Activated CD4-positive, CD25-positive, alpha-beta regulatory T cell treated with anti-CD3 and anti-CD28 coated beads, Interleukin-2, amount 50 U/mL, for 24 hours (primary cell): ENCODE measurements at regions not wholly inside any gene's neighbourhood (a gene's known extent, or its start where the extent isn't known, plus 50 kb on each side); places are given as distances from the start of the nearest gene placed in this dataset.
A peak's percentile ranks its signal among the peaks of the same experiment; 100 is the strongest.
"Not testable (repeated sequence)": the region's sequence is repeated elsewhere in the genome, so short reads cannot be mapped to it uniquely, and the experiment has no call there.

Experiments used
- ATAC-seq, 2 donors: fragments of 150-1000 bp; cut with Tn5 transposase; one replicate each; pipeline ENCODE4 v1.10.0; 2021; ENCODE audit warnings: mild to moderate bottlenecking in 1 of 2, moderate library complexity in 1 of 2

GRCh38 chr5:90338712-90339372 is 70.7 kb downstream of the CETN3 start:
- ATAC-seq, result peak in 1 of 2 donors; percentile 38

DNA sequence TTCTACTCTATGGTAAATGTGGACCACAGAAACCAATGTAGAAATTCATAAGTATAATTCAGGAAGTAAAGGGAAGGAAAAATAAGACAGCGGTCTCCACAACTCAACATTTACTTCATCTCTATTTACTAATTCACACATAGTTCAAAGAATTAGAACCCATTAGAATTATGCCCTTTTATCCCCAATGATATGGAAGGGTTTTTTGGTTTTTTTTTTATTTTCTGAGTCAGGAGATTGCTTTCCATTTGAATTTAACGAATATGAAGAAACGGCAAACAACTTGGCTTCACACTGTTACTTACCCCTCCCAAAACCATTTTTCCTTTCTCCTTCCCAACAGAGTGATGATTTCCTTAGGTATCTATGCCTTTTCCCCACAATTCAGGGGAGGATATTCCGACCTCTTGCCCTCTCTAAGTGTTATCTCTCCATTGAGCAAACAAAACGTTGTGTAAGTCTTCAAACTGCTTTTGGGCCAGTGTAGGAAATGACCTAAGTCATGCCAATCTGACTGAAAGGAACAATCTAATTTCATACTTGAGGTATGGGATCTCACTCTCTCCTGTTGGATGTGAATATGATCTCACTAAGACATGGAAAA is 72.0 kb downstream of the CETN3 start:
- no peak for ATAC-seq

- ATAC-seq, result no peak
These were observed 72.8 kb downstream of the CETN3 start for GRCh38 chr5:90336752-90337151.

GRCh38 chr5:90334741-90335140 is 74.8 kb downstream of the CETN3 start:
- no peak for ATAC-seq

GRCh38 chr5:90329911-90330310 is 79.6 kb downstream of the CETN3 start:
- no peak for ATAC-seq

DNA sequence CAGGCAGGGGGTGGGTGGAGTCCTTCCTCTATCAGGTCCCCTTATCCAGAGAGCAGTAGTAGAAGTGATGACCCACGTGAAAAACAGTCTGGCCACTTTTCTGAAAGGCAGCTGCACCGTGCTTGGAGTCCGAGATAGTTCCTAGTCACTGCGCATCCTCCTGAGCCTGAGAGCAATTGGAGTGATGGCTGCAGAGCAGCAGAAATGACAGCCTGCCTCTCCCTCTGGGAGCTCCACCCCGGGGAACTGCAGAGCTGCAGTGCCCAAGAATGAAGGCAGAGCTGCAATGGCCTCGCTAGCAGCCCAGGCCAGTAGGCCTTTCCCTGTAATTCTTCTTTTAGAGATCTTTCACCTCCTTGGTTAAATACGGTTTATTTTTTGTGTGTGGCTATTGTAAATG is 82.6 kb downstream of the CETN3 start:
- no peak for ATAC-seq

GRCh38 chr5:90325093-90325492 is 84.5 kb downstream of the CETN3 start:
- no peak for ATAC-seq

- ATAC-seq, result not testable (repeated sequence)
These were observed 89.2 kb downstream of the CETN3 start for GRCh38 chr5:90320348-90320747.

DNA sequence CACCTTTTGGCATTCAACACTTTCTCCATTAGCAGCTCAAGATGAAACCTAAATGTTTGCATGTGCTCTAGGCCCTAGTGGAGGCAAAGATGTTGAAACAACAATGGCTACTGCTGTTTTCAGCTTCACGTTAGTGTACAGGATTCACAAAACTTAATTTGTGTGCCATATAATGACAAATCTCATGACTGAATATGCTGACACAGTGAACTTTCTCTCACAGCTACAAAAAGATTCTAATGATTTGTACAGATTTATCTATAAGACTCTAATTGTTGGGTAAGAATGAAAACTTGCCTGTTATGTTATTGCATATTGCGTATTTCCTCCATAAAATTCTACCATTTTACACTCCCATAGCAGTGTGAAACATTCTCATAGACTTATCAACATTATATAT is 97.5 kb downstream of the CETN3 start:
- ATAC-seq, result no peak

DNA sequence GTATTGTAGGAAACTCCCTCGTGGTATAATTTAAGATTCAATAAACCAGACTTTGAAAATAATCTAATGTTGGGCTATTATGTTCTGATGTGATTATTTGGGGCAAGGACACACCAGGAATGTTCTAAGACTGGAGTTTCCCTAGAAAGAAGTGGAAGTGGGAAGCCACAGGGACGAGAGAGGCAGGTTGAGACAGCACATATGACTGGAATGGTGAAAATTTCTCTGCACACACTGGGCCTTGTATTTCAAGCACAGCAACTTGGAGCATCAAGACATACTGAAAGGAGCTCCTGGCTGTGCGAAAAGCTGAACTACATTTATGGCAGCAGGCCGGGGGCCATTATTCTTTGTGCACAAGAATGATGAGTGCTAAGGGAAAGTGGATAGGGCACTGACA is 98.2 kb downstream of the CETN3 start:
- no peak for ATAC-seq

DNA sequence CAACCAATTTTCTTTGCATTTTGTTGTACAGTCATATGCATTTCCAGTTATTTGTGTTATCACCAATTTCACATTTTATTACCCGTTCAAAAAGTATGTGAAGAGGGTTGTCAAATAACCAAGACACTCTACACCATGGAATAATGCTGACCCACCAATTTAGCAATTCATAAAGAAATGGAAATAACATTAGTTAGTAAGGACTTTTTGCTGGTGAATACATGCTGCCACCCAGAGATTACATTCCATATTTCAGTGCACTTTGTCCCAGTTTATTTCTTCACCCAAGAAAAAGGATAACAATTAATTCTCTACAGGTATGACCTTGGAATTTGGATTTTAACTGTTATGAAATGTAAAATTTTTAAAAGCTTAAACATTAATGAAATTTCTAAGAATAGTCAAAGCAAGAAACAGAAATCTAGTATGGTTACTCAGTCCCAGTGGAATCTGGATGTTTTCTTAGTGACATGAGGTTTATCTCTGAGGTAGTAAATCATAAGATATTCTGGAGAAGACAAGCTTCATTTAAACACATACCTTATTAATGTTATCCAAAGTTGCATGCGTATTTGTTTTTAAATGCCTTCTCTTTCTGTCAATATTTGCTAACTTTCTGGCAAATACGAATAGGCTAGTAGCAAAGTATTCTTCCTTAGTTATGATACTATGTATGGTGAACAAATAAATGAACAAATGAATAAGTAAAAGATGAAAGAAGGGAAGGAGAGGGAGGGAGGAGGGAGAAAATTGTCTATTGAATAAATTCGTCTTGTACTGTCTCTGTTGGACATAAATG is 100.6 kb downstream of the CETN3 start:
- ATAC-seq, result no peak

- no peak for ATAC-seq
These were observed 101.8 kb downstream of the CETN3 start for GRCh38 chr5:90307782-90308181.

DNA sequence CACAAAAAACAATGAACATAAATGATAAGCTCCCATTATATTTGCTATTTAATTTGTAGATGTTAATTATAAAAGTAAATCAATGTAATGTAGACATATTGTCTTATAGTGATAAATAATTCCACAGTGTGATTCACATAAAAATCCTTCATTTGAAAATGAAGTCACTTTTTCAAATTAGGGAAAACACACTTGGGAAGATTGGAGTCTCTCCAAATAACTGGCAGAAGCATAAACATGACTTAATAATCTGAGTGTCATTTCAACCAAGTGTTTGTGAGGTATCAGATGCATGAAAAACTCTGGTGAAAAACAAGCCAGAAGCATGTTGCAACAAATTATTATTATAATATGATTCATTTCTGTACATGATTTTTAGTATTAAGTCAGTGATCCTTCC is 102.2 kb downstream of the CETN3 start:
- no peak for ATAC-seq

GRCh38 chr5:90306613-90307012 is 102.9 kb downstream of the CETN3 start:
- no peak for ATAC-seq

DNA sequence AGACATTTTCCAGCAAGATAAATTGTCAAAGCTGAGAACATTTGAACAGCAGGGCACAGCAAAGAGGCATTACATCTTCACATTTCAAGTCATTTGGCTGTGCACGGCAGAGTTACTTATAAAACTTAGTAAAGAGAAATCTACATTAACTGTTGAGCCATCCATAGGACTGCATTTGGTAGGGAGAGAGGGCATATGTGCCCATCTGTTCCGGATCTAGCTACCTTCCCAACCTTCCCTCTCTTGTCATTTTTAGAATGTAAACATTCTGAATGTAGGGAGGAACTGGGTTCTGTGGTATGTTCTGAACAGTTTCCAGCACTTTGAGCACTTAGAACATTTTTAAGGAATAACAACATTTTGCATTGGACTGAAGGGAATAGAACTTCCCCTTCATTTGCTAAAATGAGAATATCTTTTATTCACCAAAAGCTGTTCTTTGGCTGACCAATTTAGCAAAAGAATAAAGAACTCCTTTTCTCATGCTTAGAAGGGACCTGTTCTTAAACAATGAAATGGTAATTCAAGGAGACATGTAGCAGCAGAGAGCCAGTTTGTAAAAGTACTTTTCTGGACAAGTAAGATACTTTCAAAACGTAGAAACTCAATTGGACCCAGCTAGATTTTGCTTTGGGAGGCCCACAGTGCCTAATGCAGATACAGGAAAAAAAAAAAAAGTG is 104.4 kb downstream of the CETN3 start:
- no peak for ATAC-seq

- no peak for ATAC-seq
These were observed 108.3 kb downstream of the CETN3 start for GRCh38 chr5:90301248-90301647.

DNA sequence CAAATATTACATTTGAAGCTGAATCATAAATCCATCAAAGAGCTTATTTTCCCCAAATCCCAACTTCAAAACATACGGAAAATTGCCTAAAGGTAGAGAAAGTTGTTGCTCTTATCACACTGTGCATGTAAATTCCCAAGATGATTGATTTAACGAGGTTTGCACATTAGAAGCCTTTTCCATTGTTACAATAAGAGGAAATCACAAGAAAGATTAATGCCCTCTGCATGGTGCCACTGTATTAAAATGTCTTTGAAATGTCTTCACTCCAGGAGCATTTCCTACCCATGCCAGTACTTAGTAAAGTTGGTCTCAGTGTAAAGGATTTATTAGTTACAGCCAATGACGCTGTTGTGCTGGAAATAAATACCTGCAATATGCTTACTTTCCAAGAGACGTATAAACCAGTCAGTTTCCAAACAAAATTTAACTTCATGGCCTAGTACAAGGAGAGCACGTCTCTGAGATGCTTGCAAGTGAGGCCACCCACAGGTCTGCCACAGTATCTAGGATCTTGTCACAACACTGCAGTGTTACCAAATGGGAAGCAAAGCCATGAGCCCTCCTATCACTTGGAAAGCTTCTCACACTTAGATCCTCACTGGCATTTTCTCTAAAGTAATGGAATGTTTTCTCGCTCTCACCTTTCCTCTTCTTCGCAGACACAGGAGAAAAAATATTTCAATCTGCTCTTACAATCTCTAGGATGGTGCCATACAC is 112.4 kb downstream of the CETN3 start:
- no peak for ATAC-seq

DNA sequence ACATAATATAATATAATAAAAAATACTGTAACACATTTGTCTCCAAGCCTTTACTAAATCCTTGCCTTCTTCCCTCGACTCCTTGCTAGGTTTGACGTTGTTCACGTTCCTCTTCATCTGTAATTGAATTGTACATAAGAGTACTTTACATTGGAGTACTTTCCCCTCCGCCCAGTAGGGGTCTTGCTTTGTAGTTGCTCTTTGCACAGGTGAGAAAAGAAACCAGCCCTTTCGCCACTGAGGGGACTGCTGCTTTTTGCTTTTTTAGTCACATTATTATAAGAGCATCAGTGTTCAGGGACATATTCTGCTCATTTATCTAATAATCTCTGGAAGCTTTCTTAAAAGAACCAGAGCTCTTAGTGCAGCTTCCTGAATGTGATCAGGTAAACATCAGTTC is 115.0 kb downstream of the CETN3 start:
- no peak for ATAC-seq

DNA sequence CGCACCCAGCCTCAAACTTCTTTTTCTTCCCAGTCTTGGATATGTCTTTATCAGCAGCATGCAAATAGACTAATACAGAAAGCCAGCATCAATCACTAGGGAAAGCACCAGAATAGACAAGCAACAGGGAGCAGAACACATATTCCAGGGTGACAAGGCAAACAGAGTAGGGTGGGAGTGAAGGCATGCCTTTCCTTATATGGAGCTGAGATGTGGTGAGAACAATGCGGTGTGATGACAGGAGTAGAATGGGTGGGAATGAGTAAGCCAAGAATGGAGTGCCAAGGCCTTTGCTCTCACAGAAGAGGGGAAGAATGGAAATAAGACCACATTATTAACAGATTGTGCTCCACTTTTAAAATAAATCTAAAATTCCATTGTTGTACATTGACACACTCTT is 115.6 kb downstream of the CETN3 start:
- ATAC-seq, result no peak

DNA sequence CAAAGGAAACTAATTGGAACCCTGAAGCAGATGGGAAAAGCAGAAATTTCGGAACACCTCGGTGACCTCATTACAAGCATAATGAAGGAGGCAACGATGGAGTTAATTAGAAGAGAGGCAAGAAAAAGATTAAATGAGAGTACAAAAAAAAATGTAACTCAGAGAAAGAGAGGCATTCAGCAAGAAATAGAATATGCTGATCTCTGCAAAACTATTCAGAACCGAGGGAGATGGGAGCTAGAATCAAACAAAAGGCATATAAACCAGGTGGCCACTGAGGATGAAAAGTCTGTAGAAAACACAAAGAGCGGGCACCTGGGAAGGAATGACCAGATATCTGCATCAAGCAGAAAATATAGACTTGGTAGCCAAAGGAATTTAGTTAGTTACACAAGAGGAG is 118.9 kb downstream of the CETN3 start:
- no peak for ATAC-seq

DNA sequence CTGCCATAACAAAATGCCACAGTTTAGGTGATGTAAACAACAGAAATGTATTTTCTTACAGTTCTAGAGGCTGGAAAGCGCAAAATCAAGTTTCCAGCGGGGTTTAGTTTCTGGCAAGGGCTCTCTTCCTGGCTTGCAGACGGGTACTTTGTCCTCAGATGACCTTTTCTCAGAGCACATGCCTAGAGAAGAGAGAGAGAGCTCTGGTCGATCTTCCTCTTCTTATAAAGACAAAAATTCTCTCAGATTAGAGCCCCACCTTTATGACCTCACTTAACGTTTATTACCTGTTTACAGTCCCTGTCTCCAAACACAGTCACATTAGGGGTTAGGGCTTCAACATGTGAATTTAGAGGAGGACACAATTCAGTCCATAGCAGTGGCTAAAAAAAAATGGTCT is 119.7 kb downstream of the CETN3 start:
- no peak for ATAC-seq

GRCh38 chr5:90287036-90287435 is 122.5 kb downstream of the CETN3 start:
- ATAC-seq, result no peak

DNA sequence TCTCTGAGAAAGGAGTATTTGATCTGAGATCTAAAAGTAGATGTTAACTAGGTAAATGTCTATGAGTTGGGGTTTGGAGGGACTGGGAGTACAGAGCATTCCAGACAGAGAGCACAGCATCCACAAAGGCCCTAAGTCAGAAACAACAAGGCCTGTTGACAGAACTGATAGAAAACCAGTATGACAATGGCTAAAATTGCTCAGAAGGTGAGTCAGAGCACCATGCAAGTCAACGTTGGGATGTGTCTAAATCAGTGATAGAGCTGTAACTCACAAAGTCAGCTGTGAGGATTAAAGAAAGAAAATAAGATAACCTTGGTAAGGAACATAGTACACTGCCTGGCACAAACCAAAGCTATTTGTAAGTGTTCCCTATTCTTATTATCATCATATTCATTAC is 124.0 kb downstream of the CETN3 start:
- no peak for ATAC-seq
